ENCODE measurements at regions not wholly inside any gene's neighbourhood (a gene's known extent, or its start where the extent isn't known, plus 50 kb on each side); places are given as distances from the start of the nearest gene placed in this dataset.
"Not testable (repeated sequence)": the region's sequence is repeated elsewhere in the genome, so short reads cannot be mapped to it uniquely, and the experiment has no call there.

DNA sequence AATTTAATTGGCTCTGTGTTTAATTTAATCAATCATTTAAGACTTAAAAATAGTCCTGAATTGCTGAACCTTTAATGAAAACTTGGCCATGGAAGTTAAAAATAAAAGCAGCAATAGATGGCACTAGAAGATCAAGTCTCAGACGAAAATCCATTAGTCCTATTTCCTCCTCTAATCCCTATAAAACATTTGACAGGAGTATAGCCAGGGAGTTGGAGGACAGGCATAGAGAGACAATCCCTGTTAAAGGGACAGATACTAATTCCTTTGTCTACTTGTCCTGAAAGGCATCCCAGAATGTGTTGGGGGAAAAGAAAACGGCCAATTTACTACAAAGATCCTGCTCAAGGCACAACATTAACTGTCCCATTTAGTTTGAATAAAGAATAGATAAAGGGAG is 276.3 kb upstream of the TACR3 start:
- H3K4me3 ChIP-seq (ENCODE audit: low read length) = peak overlapping the region; percentile 21
- peaks cover 10% of the 10 kb centered on the region for H3K9me3 ChIP-seq (ENCODE audit: control insufficient read depth, low read depth, low read length)
- peaks cover 15% of the 10 kb centered on the region for H3K4me1 ChIP-seq (ENCODE audit: control insufficient read depth, low read depth, low read length)
- H3K36me3 ChIP-seq (ENCODE audit: control insufficient read depth, low read depth, low read length) = no peaks in the 10 kb centered on the region
- peak overlapping the region; percentile 68 for H3K9ac ChIP-seq (ENCODE audit: low read length)
- no peaks in the 10 kb centered on the region for H3K27me3 ChIP-seq (ENCODE audit: control insufficient read depth, insufficient read depth, low read length)
- H3K27ac ChIP-seq (ENCODE audit: low read length) = peak overlapping the region; percentile 88

DNA sequence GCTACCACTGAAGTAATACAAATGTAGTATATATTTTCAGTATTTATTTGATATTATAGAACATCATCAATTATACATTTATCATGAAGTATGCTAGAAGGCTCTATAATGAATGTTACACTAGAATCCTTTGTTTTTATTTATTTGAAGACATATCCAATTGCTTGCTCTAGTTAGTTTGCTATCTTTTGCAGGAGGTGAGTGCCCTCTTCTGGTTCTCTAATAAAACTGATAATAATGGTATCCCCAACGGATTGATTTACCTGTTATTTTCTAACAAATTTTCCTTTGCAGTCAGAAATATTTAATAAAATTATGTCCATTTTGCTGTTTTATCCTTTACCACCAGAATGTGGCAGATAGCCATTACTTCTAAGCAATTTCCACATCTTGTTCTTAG is 274.3 kb upstream of the TACR3 start:
- Histone ChIP-seq H3K4me1 (ENCODE audit: control insufficient read depth, low read depth, low read length) (peaks cover 15% of the 10 kb centered on the region), H3K27ac (ENCODE audit: low read length) (no peak overlapping the region), H3K27me3 (ENCODE audit: control insufficient read depth, insufficient read depth, low read length) (no peaks in the 10 kb centered on the region), H3K9me3 (ENCODE audit: control insufficient read depth, low read depth, low read length) (peaks cover 10% of the 10 kb centered on the region), H3K4me3 (ENCODE audit: low read length) (no peak overlapping the region), H3K36me3 (ENCODE audit: control insufficient read depth, low read depth, low read length) (no peaks in the 10 kb centered on the region), H3K9ac (ENCODE audit: low read length) (no peak overlapping the region)

DNA sequence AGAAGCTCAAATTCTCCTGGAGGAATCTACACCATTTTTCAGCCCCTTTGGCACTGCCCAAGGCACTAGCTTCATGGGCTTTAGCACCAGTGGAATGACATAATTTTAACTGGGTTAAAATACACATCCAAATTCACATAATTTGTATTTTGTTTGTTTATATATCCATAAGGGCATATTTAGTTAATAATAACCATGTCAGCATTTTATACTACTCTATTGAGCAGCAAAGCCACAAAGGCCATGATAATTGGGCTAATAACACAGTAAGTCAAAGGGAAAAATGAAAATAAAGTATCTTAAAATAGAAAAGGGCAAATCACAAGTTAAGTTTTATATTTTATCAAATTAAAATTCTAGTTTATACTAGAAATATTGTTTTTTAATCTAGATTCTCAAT is 262.7 kb upstream of the TACR3 start:
- Histone ChIP-seq H3K36me3 (ENCODE audit: control insufficient read depth, low read depth, low read length) (no peaks in the 10 kb centered on the region), H3K4me1 (ENCODE audit: control insufficient read depth, low read depth, low read length) (no peaks in the 10 kb centered on the region), H3K27me3 (ENCODE audit: control insufficient read depth, insufficient read depth, low read length) (no peaks in the 10 kb centered on the region), H3K27ac (ENCODE audit: low read length) (no peak overlapping the region), H3K9me3 (ENCODE audit: control insufficient read depth, low read depth, low read length) (peaks cover 4% of the 10 kb centered on the region), H3K4me3 (ENCODE audit: low read length) (no peak overlapping the region), H3K9ac (ENCODE audit: low read length) (no peak overlapping the region)

DNA sequence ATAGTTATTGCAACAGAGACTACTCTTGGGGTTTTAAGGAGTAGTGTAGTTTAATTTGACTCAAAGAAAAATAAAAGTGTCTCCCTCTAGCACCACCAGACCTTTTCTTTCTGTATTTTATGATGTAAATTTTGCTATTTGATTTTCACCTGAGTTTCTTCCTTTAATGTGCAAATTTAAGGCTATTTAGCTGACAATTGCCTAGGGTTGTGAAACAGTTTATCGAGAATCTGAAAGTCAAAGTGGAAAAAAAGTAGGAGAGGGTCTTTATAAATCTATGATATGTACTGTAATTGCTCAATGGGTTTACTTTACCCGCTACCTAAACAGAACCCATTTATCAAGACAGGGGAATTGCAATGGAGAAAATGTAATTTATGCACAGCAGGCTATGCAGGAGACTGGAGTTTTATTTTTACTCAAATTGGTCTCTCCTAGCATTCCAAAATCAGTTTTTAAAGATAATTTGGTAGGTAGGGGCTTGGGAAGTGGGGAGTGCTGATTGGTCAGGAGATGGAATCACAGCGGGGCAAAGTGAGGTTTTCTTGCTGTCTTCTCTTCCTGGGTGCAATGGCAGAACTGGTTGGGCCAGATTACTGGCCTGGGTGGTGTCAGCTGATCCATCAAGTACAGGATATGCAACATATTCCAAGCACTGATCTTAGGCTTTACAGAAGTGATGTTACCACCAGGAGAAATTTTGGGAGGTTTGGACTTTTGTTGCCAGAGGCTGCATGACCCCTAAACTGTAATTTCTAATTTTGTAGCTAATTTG is 228.6 kb upstream of the TACR3 start:
- Histone ChIP-seq H3K9ac (ENCODE audit: low read length) (no peak overlapping the region), H3K4me3 (ENCODE audit: low read length) (peak overlapping the region; percentile 28), H3K27me3 (ENCODE audit: control insufficient read depth, insufficient read depth, low read length) (no peaks in the 10 kb centered on the region), H3K9me3 (ENCODE audit: control insufficient read depth, low read depth, low read length) (peaks cover 16% of the 10 kb centered on the region), H3K4me1 (ENCODE audit: control insufficient read depth, low read depth, low read length) (peaks cover 24% of the 10 kb centered on the region), H3K27ac (ENCODE audit: low read length) (peak overlapping the region; percentile 87), H3K36me3 (ENCODE audit: control insufficient read depth, low read depth, low read length) (no peaks in the 10 kb centered on the region)

DNA sequence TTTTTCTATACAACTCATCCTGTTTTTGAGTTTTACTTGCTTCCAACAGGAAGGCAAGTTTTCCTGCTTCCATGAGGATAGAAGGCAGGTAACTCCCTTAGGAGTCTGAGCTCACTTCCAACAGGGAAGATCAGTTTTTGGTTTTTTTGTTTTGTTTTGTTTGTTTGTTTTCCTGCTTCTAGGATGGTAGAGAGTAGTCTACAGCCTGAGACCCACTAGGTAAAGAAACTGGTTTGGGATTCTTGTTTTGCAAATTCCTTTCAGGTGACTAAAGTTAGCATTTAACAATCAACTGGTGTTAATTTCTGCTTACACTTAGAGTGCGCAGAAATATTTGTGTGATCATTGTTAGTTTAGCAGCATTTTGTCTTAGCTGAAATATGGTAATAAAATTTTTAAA is 227.8 kb upstream of the TACR3 start:
- Histone ChIP-seq H3K36me3 (ENCODE audit: control insufficient read depth, low read depth, low read length) (no peaks in the 10 kb centered on the region), H3K9ac (ENCODE audit: low read length) (peak overlapping the region; percentile 37), H3K27me3 (ENCODE audit: control insufficient read depth, insufficient read depth, low read length) (no peaks in the 10 kb centered on the region), H3K4me1 (ENCODE audit: control insufficient read depth, low read depth, low read length) (peaks cover 24% of the 10 kb centered on the region), H3K4me3 (ENCODE audit: low read length) (peak overlapping the region; percentile 28), H3K9me3 (ENCODE audit: control insufficient read depth, low read depth, low read length) (peaks cover 11% of the 10 kb centered on the region), H3K27ac (ENCODE audit: low read length) (peak overlapping the region; percentile 87)

DNA sequence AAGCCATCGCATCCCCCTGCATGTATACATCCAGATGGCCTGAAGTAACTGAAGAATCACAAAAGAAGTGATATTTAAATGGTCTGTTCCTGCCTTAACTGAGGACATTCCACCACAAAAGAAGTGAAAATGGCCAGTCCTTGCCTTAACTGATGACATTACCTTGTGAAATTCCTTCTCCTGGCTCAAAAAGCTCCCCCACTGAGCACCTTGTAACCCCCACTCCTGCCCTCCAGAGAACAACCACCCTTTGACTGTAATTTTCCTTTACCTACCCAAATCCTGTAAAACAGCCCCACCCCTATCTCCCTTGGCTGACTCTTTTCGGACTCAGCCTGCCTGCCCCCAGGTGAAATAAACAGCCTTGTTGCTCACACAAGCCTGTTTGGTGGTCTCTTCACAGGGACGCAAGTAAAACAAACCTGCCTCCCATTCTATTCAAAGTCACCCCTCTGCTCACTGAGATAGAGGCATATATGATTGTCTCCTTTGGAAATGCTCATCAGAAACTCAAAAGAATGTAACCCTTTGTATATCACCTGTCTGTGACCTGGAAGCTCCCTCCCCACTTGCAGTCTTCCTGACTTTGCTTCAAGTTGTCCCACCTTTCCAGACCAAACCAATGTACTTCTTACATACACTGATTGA is 227.0 kb upstream of the TACR3 start:
- Histone ChIP-seq H3K4me3 (ENCODE audit: low read length) (peak overlapping the region; percentile 1), H3K4me1 (ENCODE audit: control insufficient read depth, low read depth, low read length) (peaks cover 24% of the 10 kb centered on the region), H3K27ac (ENCODE audit: low read length) (peak overlapping the region; percentile 87), H3K9ac (ENCODE audit: low read length) (peak overlapping the region; percentile 37)
- H3K9me3 ChIP-seq (ENCODE audit: control insufficient read depth, low read depth, low read length); H3K36me3 ChIP-seq (ENCODE audit: control insufficient read depth, low read depth, low read length); H3K27me3 ChIP-seq (ENCODE audit: control insufficient read depth, insufficient read depth, low read length): not testable (repeated sequence)

DNA sequence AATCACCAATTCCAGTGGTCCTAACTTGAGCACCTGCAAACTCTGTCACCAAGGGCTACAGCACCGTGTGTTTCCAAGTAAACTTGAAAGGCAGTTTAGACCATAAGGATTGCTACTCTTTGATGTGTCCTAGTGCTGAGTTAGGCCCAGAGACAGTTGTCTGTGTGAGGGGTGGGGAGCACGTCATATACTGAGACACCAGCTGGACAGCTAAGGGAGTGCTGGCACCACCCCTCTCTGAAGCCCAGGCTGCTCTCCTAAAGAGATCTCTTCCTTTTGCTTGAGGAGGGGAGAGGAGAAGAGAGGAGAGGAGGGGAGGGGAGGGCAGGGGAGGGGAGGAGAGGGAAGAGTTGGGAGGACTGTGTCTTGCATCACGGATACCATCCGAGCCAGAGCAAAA is 218.7 kb upstream of the TACR3 start:
- Histone ChIP-seq H3K27me3 (ENCODE audit: control insufficient read depth, insufficient read depth, low read length) (no peaks in the 10 kb centered on the region), H3K9ac (ENCODE audit: low read length) (no peak overlapping the region), H3K36me3 (ENCODE audit: control insufficient read depth, low read depth, low read length) (no peaks in the 10 kb centered on the region), H3K4me3 (ENCODE audit: low read length) (no peak overlapping the region), H3K4me1 (ENCODE audit: control insufficient read depth, low read depth, low read length) (no peaks in the 10 kb centered on the region), H3K27ac (ENCODE audit: low read length) (no peak overlapping the region), H3K9me3 (ENCODE audit: control insufficient read depth, low read depth, low read length) (no peaks in the 10 kb centered on the region)

DNA sequence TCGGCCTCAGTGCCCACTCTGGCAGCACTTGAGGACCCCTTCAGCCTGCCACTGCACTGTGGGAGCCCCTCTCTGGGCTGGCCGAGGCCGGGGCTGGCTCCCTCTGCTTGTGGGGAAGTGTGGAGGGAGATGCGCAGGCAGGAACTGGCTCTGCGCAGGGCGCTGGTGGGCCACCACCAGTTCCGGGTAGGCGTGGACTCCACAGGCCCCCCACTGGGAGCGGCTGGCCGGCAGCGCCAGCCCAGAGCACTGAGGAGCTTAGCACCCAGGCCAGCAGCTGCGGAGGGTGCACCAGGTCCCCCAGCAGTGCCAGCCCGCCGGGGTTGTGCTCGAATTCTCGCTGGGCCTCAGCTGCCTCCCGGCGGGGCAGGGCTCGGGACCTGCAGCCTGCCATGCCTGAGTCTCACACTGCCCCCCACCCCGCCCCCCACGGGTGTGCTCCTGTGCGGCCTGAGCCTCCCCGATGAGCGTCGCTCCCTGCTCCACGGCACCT is 216.9 kb upstream of the TACR3 start:
- Histone ChIP-seq H3K27ac (ENCODE audit: low read length) (no peak overlapping the region), H3K27me3 (ENCODE audit: control insufficient read depth, insufficient read depth, low read length) (no peaks in the 10 kb centered on the region), H3K4me3 (ENCODE audit: low read length) (no peak overlapping the region), H3K4me1 (ENCODE audit: control insufficient read depth, low read depth, low read length) (no peaks in the 10 kb centered on the region), H3K36me3 (ENCODE audit: control insufficient read depth, low read depth, low read length) (no peaks in the 10 kb centered on the region), H3K9me3 (ENCODE audit: control insufficient read depth, low read depth, low read length) (no peaks in the 10 kb centered on the region), H3K9ac (ENCODE audit: low read length) (no peak overlapping the region)

DNA sequence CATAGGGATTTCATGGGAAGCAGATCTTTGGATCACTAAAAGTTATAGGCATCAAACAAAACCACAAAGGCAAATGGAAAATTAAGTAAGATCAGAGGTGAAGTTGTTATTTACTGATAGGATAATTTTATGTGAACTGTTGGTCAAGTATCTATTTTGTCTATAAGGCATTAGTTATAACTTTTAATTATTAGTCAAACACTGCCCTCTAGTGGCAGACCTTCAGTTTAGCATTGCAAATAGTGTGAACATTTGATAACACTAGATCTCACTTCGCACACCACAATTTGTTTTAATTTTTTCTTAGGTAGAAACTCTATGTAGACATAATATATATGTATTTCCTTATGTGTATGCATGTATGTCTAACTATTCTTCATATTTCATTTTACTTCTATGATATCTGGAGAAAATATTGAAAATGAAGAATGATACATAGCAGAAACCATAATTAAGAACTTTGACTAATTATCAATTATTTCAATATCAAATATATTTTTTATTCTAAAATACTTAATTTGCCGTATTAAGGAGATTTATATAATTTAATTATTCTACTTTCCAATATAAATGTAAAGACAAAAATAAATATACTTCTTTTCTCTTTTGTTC is 214.5 kb upstream of the TACR3 start:
- Histone ChIP-seq H3K27ac (ENCODE audit: low read length) (no peak overlapping the region), H3K36me3 (ENCODE audit: control insufficient read depth, low read depth, low read length) (no peaks in the 10 kb centered on the region), H3K9ac (ENCODE audit: low read length) (no peak overlapping the region), H3K9me3 (ENCODE audit: control insufficient read depth, low read depth, low read length) (no peaks in the 10 kb centered on the region), H3K4me3 (ENCODE audit: low read length) (no peak overlapping the region), H3K27me3 (ENCODE audit: control insufficient read depth, insufficient read depth, low read length) (no peaks in the 10 kb centered on the region), H3K4me1 (ENCODE audit: control insufficient read depth, low read depth, low read length) (no peaks in the 10 kb centered on the region)

DNA sequence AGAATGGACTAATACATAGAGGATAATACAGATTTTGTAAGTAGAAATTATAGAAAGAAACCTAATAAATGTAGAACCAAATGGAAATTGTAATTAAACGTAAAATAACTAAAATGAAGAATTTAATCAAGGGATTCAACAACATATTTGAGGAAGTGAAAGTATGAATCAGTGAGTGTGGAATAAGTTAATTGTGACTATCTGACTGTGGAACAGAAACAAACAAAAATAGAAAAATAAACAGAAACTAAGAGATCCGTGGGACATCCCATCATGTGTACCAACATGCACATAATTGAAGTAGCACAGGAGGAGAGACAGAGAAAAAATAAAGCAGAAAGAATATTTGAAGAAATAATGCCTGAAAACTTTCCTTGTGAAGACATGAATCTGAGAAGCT is 208.6 kb upstream of the TACR3 start:
- Histone ChIP-seq H3K9me3 (ENCODE audit: control insufficient read depth, low read depth, low read length) (no peaks in the 10 kb centered on the region), H3K4me3 (ENCODE audit: low read length) (no peak overlapping the region), H3K4me1 (ENCODE audit: control insufficient read depth, low read depth, low read length) (no peaks in the 10 kb centered on the region), H3K36me3 (ENCODE audit: control insufficient read depth, low read depth, low read length) (no peaks in the 10 kb centered on the region), H3K9ac (ENCODE audit: low read length) (no peak overlapping the region), H3K27ac (ENCODE audit: low read length) (no peak overlapping the region), H3K27me3 (ENCODE audit: control insufficient read depth, insufficient read depth, low read length) (no peaks in the 10 kb centered on the region)

DNA sequence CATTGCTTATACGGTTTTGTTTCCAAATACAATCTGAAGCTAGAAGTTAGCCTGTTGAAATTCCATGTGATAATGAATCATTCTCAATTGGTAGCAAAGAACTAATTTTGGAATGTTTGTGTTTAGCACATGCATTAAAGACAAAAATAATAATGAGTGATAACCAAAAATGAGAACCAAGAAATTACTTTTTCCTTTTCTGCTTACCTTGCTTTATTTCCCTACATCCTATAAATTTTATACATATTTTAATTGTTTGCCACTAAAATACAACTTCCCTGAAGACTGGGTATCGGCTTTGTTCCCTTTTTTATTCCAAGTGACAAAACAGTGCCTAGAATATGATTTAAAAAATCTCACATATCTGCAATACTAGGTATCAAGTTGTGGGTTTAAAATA is 203.8 kb upstream of the TACR3 start:
- no peaks in the 10 kb centered on the region for H3K36me3 ChIP-seq (ENCODE audit: control insufficient read depth, low read depth, low read length)
- H3K9me3 ChIP-seq (ENCODE audit: control insufficient read depth, low read depth, low read length) = no peaks in the 10 kb centered on the region
- H3K27me3 ChIP-seq (ENCODE audit: control insufficient read depth, insufficient read depth, low read length) = no peaks in the 10 kb centered on the region
- no peak overlapping the region for H3K4me3 ChIP-seq (ENCODE audit: low read length)
- no peak overlapping the region for H3K27ac ChIP-seq (ENCODE audit: low read length)
- H3K4me1 ChIP-seq (ENCODE audit: control insufficient read depth, low read depth, low read length) = no peaks in the 10 kb centered on the region
- no peak overlapping the region for H3K9ac ChIP-seq (ENCODE audit: low read length)

All from iPS-18a (cell line).